NCI-H345 treated with DMSO at 0.1 percent for 48 hours (cell line): ENCODE measurements at regions not wholly inside any gene's neighbourhood (a gene's known extent, or its start where the extent isn't known, plus 50 kb on each side); places are given as distances from the start of the nearest gene placed in this dataset.
A peak's percentile ranks its signal among the peaks of the same experiment; 100 is the strongest.
"Not testable (repeated sequence)": the region's sequence is repeated elsewhere in the genome, so short reads cannot be mapped to it uniquely, and the experiment has no call there.

ENCODE experiments used
- DNase-seq: peaks from one replicate; lab custom pipeline; 2025; ENCODE audit not compliant: unreplicated experiment; lab: John Stamatoyannopoulos, UW

GRCh38 chr4:31007858-31008257, 287.7 kb downstream of the PCDH7 start:
- no peak for DNase-seq

DNA sequence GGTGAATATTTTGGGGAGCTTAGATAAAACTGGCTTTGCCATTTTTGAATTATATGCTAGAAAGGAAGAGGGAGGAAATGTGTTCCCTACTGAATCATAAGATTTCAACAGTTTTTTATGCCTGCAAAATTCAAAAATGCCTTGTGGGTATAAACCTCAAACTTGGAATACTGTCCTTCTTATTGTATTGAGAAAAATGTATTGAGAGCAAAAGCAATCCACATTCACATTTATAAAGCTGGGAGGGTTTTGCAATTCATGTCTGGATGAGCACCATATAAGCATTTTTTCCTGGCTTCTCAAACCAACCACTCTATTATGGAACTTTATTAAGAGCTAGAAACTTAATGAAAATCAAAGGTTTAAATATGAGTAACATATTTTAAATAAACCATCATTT, 289.8 kb downstream of the PCDH7 start:
- DNase-seq = no peak

- DNase-seq = no peak
These were observed 295.0 kb downstream of the PCDH7 start for GRCh38 chr4:31015123-31015522.

GRCh38 chr4:31016322-31017061, 296.3 kb downstream of the PCDH7 start:
- no peak for DNase-seq

GRCh38 chr4:31020363-31020762, 300.2 kb downstream of the PCDH7 start:
- no peak for DNase-seq

DNA sequence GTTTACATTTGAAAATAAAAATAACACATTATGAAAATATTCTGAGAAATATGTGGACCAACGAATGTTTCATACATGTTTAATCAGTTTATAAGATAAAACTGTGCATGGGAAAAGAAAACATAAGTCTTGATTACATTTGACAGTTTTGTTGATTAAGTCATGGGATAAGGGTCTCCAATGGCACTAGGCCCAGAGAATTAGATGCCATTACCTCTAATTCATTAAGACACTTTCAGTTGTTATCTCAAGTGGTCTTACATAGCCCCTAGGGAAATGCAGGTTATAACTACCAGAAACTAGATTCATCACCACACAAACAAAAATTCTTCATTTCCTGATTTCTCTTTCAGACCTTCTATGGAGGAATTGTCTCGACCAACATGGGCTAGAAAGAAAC, 300.8 kb downstream of the PCDH7 start:
- DNase-seq = no peak

DNA sequence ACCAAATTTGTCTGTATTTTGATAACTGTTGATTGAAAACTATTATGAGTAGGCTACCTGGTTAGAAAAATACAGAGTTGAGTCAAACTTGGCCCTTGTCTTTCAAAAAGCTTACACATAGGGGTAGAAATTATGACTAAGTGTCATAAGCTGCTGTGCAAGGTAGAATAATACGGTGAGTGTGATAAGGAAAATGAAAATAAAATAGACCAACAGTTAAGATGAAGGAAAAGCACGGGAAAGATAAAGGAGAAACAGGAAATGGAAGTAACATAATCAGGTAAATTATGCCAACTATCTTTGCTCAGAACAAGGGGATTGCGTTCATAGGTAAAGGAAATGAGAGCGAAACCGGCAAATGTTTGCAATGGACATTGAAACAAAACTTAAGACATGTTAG, 302.5 kb downstream of the PCDH7 start:
- DNase-seq = no peak

- no peak for DNase-seq
These were observed 302.9 kb downstream of the PCDH7 start for GRCh38 chr4:31023109-31023508.

- no peak for DNase-seq
These were observed 303.6 kb downstream of the PCDH7 start for GRCh38 chr4:31023742-31024141.

GRCh38 chr4:31024781-31025180, 304.6 kb downstream of the PCDH7 start:
- DNase-seq = not testable (repeated sequence)

GRCh38 chr4:31026256-31026655, 306.1 kb downstream of the PCDH7 start:
- DNase-seq = no peak

DNA sequence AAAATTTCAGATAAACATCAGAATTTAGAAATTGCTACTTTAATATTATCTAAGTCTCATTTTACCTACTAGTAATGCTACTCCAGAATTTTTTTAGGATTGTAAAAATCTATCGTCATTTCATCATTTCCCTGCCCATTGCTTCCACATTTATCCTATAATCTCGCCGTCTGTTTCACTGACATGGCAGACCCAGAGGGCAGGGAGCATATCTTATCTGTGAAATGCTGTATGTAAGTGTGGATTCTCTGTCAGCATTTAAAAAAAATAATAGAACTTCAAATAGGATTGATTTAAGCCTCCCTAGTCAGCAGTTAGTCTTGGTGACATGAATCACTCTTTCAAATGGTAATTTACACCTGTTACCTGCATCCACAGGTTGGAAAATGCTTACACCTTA, 314.4 kb downstream of the PCDH7 start:
- no peak for DNase-seq

- no peak for DNase-seq
These were observed 315.6 kb downstream of the PCDH7 start for GRCh38 chr4:31035761-31036160.

- DNase-seq = no peak
These were observed 317.5 kb downstream of the PCDH7 start for GRCh38 chr4:31037703-31038102.

DNA sequence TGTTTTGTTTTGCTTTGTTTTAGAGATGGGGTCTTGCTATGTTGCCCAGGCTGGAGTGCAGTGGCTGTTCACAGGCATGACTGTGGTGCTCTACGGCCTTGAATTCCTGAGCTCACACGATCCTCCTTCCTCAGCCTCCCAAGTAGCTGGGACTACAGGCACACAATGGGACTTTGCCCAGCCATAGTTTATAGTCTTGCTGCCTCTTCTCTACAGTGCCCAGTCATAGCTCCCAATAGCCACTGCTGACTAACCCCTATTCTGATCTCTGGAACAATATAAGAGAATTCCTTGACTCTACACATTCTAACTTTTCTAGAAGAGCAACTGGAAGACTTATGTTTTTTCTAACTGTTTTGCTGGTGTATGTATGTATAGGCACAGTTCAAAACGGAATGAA, 319.2 kb downstream of the PCDH7 start:
- DNase-seq = no peak

GRCh38 chr4:31040106-31040505, 319.9 kb downstream of the PCDH7 start:
- no peak for DNase-seq

- DNase-seq = no peak
These were observed 321.2 kb downstream of the PCDH7 start for GRCh38 chr4:31041385-31041784.

DNA sequence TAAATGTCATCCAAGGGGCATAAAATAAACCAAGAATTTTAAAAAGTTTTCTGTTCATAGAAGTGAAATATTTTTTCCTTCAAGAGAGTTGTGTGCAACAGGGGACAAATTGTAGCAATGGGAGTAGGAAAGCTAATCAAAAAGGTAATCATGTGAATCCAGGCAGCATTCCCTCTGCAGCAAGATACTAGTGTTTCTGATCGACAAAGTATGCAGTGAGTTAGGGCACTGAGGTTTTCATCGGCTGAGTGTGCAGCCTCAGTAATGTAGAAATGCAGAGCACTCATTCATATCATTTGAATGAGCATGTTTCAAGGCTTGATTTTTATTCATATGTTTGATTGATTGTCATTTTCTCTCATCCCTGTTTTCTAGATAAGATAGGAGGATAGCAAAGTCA, 321.7 kb downstream of the PCDH7 start:
- DNase-seq = no peak

GRCh38 chr4:31043382-31044062, 323.4 kb downstream of the PCDH7 start:
- no peak for DNase-seq

- no peak for DNase-seq
These were observed 325.0 kb downstream of the PCDH7 start for GRCh38 chr4:31045151-31045550.

GRCh38 chr4:31045724-31046318, 325.7 kb downstream of the PCDH7 start:
- peak; percentile 24 for DNase-seq

GRCh38 chr4:31051151-31051550, 331.0 kb downstream of the PCDH7 start:
- no peak for DNase-seq
